HEK293 (cell line): ENCODE measurements at regions not wholly inside any gene's neighbourhood (a gene's known extent, or its start where the extent isn't known, plus 50 kb on each side); places are given as distances from the start of the nearest gene placed in this dataset.

Source experiments
- CTCF ChIP-seq: fragments of 450-650 bp; formaldehyde crosslinking; IDR thresholded peaks from 2 replicates; pipeline ENCODE4 v1.5.1; 2016; ENCODE audit warnings: missing biosample characterization, missing genetic modification characterization
- ELK4 ChIP-seq: IDR thresholded peaks from 2 replicates; pipeline ENCODE4 v1.6.1; 2011; ENCODE audit warnings: mild to moderate bottlenecking, low read depth, low read length, borderline replicate concordance
- INSM2 ChIP-seq: fragments of 450-650 bp; formaldehyde crosslinking; IDR thresholded peaks from 2 replicates; pipeline ENCODE4 v1.5.1; 2016; ENCODE audit warnings: missing biosample characterization, missing genetic modification characterization
- ZBTB7A ChIP-seq: fragments of 450-650 bp; formaldehyde crosslinking; IDR thresholded peaks from 2 replicates; pipeline ENCODE4 v1.5.1; 2016; ENCODE audit warnings: low read depth, missing biosample characterization, missing genetic modification characterization
- ZNF2 ChIP-seq: fragments of 450-650 bp; formaldehyde crosslinking; IDR thresholded peaks from 2 replicates; pipeline ENCODE4 v1.5.1; 2016; ENCODE audit warnings: missing biosample characterization, missing genetic modification characterization
- ZNF324 ChIP-seq: fragments of 450-650 bp; formaldehyde crosslinking; IDR thresholded peaks from 2 replicates; pipeline ENCODE4 v1.5.1; 2016; ENCODE audit warnings: missing biosample characterization, missing genetic modification characterization
- ZNF433 ChIP-seq: fragments of 450-650 bp; formaldehyde crosslinking; IDR thresholded peaks from 2 replicates; pipeline ENCODE4 v1.5.1; 2016; ENCODE audit warnings: missing biosample characterization, missing genetic modification characterization, low read depth
- ZNF544 ChIP-seq: fragments of 450-650 bp; formaldehyde crosslinking; IDR thresholded peaks from 2 replicates; pipeline ENCODE4 v1.5.0; 2017; ENCODE audit warnings: missing biosample characterization, missing genetic modification characterization
- ZNF558 ChIP-seq: fragments of 450-650 bp; formaldehyde crosslinking; IDR thresholded peaks from 2 replicates; pipeline ENCODE4 v1.5.1; 2016; ENCODE audit warnings: missing biosample characterization, missing genetic modification characterization
- ZNF561 ChIP-seq: fragments of 450-650 bp; IDR thresholded peaks from 2 replicates; pipeline ENCODE4 v1.5.1; 2018; ENCODE audit warnings: missing biosample characterization, missing genetic modification characterization, borderline replicate concordance
- ZNF830 ChIP-seq: fragments of 450-650 bp; IDR thresholded peaks from 2 replicates; pipeline ENCODE4 v1.5.0; 2018; ENCODE audit warnings: missing biosample characterization, missing genetic modification characterization, low read depth, mild to moderate bottlenecking, moderate library complexity

GRCh38 chr17:70329721-70330120, 160.4 kb downstream of the KCNJ2 start:
- TF ChIP-seq ZNF561 (no peak), CTCF (tag by site-specific recombination) (no peak), ZNF544 (tag by site-specific recombination) (no peak), ZNF830 (tag by site-specific recombination) (no peak), ZNF324 (no peak), ZNF2 (tag by site-specific recombination) (no peak), ZNF558 (no peak), ZBTB7A (no peak), ELK4 (no peak), ZNF433 (tag by site-specific recombination) (no peak), INSM2 (tag by site-specific recombination) (no peak)
